SIG-M5 (cell line): ENCODE measurements at regions not wholly inside any gene's neighbourhood (a gene's known extent, or its start where the extent isn't known, plus 50 kb on each side); places are given as distances from the start of the nearest gene placed in this dataset.
A peak's percentile ranks its signal among the peaks of the same experiment; 100 is the strongest.

Experiments
- DNase-seq: peaks from one replicate; lab custom pipeline; 2025; lab: John Stamatoyannopoulos, UW

DNA sequence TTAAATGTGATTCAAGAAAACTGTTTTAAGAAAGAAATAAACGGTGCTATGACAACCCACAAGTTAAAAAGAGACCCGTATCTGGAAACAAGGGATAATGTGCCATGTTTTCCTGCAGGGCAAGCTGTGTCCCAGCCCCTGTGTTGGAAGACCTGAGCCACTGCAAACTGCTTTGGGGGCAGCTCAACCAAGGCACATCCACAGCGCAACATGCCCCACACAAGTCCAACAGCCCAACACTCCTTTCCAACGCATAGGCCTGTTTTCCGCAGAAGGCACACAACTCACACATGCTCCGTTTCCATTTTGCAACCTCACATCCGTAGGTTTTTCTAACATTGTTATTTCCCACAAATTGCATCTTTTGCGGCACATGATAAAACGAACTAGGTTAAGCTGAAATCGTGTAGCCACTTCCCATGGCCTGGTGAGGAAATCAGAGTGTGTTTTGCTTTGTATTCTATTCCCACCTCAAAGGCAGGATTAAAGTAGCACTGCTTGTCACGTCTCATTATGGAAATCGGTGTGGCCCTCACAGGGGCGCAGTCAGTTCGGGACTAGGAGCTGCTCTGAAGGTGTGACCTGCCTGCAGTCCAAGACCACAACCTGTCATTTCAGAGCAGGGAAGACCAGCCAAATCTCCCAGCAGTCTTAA is 50.5 kb upstream of the ZNF516 start:
- DNase-seq = peak; percentile 46

DNA sequence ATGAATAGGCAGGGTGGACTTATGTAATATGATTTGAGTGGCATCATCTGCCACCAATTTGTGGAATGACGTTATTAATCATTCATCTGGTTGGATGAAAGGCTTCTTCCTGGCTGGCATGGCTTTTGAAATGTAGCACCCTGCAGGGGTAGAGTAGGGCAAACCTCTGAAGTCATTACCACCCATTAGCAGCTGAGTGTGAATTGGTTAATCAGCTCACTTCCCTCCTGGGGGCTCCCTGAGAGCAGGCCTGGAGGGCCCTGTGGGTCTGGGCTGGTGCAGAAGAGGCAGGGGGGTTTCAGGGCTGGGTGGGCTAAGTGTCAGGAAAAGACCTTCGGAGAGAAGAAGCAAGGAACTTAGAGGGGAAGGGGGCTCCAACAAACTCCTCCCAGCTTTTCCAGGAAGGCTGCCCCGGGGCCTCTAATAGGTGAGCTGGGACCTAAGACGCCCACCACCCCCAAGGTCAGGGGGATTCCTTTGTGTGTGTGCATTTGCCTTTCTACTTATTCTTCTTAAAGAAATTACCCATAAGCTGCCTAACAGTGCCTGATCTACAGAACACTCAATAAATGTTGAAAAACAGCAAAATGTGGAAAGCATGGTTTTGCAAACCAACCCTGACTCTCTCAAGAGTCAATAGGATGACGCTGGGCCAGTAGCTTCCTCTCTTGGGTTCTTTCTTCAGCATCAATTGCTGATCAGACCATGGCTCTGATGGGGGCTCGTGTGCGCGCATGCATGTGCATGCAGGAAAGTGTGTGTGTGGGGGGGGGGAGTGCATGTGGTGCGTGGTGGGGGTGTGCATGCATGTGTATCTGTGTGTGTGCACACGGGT is 49.7 kb upstream of the ZNF516 start:
- no peak for DNase-seq
